T47D (cell line): ENCODE measurements at regions not wholly inside any gene's neighbourhood (a gene's known extent, or its start where the extent isn't known, plus 50 kb on each side); places are given as distances from the start of the nearest gene placed in this dataset.
"Not testable (repeated sequence)": the region's sequence is repeated elsewhere in the genome, so short reads cannot be mapped to it uniquely, and the experiment has no call there.

Source experiments
- DNase-seq, 2 experiments: peaks; one replicate each; pipeline versions ENCODE4 v3.0.0 to v3.0.0-alpha.2; 2011 to 2012; ENCODE audit warnings: low read depth in 1 of 2, low spot score in 1 of 2
- JUND ChIP-seq: IDR thresholded peaks from 2 replicates; pipeline ENCODE4 v1.6.1; 2012; ENCODE audit warnings: low read depth
- in situ Hi-C: cut with HindIII; loops from 2 replicates; pipeline ENCODE4 v1.10.0; 2016; ENCODE audit warnings: low sequenced_read_pairs, low pct_unique_long_range_greater_than_20kb

DNA sequence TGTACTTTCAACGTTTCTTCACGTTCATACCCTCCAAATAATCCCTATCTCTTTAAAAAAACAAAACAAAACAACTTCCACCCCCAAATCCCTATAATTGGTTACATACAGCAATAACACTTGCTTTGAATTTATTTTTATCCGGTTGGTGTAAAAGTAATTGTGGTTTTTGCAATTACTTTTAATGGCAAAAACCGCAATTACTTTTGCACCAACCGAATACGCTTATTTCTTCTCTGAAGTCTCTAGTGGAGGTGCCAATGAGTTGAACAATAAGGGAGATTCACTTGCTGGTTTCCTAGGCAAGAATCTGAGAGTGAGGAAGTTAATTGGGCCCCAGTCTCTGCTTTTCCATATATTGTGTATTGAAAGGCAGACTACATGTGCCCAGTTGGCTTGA is 133.3 kb downstream of the DACT1 start:
- DNase-seq, result no peak
- in situ Hi-C loops, result no loop called here
- TF ChIP-seq JUND, result no peak

DNA sequence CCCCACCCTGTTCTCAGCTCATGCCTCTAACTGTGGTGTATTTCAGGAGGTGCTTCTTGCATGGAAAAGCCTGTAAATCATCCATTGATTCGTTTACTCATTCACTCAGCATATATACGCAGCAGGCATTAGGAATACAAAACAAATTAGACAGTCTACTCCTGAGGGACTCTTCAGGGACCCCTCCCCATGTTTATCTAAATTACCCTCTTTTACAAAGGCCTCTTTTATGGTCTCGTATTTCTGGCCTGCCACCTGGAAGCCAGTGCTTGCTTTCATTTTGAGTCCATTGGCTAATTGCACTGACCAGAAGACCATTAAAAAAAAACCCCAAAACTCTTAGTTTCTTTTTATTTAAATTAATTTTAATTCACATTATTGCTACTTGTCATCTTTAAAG is 134.4 kb downstream of the DACT1 start:
- TF ChIP-seq JUND, result no peak
- DNase-seq, result no peak
- in situ Hi-C loops, result no loop called here

DNA sequence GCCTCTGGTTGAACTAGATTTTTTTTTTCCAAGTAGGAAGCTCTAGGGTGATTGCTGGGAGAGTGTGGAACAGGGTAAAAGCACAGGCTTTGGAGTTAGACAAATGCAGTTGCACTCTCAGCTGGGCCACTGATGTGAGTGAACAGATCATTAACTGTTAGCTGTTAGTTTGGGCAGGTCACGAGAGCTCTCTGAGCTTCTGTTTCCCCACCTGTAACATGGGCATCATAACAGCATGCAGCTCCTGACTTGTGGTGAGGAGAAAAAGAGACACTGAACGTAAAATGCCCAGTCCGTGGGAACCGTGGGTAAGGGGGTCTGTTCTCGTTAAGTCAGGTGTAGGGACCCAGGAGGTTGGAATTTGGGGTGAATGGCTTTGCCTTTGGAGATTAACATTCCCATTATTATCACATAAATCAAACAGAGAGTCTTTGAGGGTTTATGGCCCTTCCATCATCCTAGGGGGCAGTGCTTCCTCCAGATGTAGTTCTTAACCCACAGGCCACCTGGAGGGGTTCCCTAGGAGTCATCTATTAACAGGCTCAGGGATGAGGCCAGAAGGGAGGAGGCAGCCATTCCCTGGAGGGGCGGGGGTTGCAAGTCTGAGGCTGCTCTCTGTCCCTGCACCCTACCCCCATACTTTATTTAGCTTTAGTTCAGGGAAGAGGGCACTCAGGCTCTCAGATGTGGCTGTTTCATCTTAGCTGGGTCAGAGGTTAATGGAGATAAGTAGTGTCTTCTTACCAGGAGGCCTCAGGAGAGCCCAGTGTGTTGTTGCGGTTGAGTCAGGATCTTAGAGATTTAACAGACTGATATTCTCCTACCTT is 135.2 kb downstream of the DACT1 start:
- TF ChIP-seq JUND, result no peak
- in situ Hi-C loops, result no loop called here
- DNase-seq, result no peak

DNA sequence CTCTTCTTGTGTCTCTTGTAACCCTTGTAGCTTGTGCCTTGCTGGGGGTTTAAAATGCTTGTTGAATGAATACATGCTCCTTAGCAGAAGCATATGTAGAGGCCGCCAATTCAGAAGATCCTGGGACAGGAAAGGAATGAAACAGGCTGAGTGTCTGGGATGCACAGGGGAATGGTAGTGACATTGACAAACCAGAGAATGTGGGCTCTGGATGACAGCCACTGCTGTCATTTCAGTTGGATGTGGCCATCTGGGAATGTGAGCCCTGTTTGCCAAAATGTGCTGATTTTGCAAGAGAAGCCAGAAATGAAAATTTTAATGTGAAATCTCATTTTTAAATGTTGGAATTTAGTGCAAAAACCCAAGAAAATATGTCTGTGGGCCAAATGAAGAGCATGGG is 136.8 kb downstream of the DACT1 start:
- in situ Hi-C loops, result no loop called here
- no peak for DNase-seq
- no peak for TF ChIP-seq JUND

DNA sequence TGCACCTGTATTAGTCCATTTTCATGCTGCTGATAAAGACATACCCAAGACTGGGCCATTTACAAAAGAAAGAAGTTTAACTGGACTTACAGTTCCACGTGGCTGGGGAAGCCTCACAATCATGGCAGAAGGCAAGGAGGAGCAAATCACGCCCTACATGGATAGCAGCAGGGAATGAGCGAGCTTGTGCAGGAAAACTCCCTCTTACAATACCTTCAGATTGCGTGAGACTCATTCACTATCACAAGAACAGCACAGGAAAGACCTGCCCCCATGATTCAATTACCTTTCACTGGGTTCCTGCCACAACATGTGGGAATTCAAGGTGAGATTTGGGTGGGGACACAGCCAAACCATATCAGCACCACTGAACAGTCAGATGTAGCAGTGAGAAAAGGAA is 137.4 kb downstream of the DACT1 start:
- not testable (repeated sequence) for DNase-seq

DNA sequence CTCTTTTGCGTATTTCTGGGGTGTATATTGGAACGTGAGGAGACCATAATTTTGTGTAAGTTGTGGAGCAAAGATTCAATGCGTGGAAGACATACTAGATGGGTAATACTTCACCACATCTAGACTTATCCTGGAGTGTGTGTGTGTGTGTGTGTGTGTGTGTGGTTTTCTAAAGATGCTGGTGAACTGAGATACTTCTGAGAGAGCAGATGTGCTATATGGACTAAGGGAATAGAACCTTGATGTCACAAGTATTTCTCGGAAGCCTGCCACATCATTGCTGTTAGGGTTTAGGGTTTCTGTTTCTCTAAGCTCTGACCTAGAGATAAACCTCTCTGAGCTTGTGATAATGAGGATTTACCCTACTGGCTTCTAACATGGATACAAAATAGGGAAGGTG is 138.8 kb downstream of the DACT1 start:
- TF ChIP-seq JUND, result no peak
- in situ Hi-C loops, result no loop called here
- no peak for DNase-seq

More for the DNA sequence above, 137.4 kb downstream of the DACT1 start:
- in situ Hi-C loops, result not testable (repeated sequence)

DNA sequence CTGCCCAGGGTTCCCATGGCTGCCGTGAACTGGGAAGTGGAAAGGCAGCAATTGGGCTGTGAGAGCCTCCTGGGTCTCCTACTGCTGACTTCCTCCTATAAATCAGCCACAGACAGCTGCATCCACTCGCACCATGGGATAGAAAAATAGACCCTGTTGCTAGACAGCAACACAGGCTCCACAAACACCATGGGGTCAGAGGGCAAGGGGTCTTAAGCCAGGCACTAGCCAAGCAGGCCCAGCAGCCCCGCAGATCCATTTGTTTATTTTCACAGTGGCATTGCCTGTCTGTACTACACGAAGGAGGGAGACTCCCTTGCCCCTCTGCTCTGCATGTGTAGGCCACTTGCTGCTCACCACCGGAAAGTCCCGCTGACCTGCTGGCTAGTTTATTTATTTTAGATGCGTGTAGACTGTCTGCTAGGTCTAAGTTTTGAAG is 139.8 kb downstream of the DACT1 start:
- TF ChIP-seq JUND, result no peak
- in situ Hi-C loops, result no loop called here
- no peak for DNase-seq

DNA sequence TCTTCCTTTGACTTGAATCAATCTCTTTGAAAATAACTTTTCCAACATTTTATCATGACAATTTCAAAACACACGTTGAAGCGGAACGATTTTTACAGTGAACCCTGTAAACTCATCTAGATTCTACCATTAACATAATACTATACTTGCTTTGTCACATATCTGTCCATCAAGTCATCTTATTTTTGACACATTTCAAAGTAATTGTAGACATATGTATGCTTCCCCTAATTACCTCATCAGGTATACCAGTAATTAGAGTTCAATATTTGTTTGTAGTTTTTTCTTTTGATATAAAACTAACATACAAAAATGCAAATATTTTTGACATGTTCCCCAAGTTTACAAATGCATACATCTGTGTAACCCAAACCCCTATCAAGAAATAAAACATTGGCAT is 140.4 kb downstream of the DACT1 start:
- no peak for DNase-seq
- in situ Hi-C loops, result no loop called here

DNA sequence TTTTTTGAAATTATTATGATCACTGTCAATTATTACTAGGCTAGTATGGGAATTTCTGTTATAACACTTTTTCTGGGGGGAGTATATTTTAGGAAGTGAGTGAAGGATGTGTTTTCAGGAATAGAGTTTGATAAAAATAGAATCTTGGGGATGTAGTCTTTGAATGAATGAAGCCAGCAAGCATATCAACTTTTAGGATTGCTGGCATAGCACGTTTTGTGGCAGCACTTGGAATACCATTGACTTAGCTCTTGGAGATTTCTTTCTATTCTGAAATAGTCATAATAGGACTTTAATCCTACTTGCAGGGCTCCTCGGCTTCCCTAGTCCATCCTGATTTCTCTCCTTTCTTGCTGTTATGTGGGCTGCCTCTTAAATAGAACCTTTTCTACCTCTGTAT is 141.6 kb downstream of the DACT1 start:
- in situ Hi-C loops, result no loop called here
- DNase-seq, result no peak
- TF ChIP-seq JUND, result no peak

More for the DNA sequence above, 140.4 kb downstream of the DACT1 start:
- no peak for TF ChIP-seq JUND

DNA sequence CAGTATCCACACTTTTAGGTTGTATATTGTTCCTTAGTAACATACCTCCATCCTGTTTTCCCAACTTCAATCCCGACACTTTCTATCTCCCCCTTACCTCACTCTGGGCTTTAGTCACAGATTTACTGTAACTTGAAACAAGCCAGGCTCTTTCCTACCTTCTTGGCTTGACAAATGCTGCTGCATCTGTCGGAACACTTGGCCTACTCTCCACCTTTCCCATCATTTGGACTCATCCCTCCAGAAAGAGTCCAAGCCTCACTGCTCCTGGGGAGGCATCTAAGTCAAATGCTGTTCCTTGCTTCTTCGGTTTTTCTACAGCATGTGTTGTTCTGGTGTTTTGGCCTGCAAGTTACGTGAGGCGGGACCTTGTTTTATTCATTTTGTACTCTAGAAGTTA is 142.4 kb downstream of the DACT1 start:
- TF ChIP-seq JUND, result no peak
- no peak for DNase-seq
- in situ Hi-C loops, result no loop called here

DNA sequence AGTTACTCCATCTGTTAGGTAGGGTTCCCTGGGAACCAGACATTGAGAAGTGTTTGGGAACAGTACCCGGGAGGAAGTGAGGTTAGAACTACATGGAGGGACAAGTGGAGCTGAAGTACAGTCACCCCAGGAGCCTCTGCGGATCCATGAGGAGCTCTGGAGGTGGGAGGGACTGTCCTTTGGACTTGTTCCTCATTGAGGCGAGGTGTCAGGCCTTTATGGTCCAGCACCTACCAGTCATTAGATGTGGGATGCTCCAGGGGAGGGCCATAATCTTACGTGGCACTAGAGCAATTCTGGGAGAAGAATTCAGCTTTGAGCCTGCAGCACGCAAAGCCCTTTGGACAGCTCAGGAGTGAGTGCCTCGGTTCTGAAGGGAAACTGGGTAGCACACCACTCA is 142.8 kb downstream of the DACT1 start:
- no peak for DNase-seq
- TF ChIP-seq JUND, result no peak
- in situ Hi-C loops, result no loop called here

DNA sequence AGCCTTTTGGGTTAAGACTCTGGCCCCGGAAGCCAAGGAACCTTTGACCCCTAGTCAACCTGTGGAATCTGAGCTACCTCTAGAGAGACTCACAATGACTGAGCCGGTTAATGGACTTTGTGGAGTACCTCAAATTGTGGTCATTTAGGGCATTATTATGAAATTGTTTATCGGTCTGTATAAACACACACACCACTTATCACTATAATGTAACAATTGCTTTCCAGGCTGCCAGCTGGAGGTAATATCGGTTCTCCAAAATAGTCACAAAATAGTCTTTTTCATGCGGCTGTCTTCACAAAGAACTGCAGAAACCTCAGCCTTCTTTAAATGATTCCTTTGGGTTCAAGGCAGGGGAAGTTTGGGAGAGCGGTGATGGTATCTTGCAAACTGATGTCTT is 144.2 kb downstream of the DACT1 start:
- no peak for TF ChIP-seq JUND
- DNase-seq, result no peak
- in situ Hi-C loops, result no loop called here

DNA sequence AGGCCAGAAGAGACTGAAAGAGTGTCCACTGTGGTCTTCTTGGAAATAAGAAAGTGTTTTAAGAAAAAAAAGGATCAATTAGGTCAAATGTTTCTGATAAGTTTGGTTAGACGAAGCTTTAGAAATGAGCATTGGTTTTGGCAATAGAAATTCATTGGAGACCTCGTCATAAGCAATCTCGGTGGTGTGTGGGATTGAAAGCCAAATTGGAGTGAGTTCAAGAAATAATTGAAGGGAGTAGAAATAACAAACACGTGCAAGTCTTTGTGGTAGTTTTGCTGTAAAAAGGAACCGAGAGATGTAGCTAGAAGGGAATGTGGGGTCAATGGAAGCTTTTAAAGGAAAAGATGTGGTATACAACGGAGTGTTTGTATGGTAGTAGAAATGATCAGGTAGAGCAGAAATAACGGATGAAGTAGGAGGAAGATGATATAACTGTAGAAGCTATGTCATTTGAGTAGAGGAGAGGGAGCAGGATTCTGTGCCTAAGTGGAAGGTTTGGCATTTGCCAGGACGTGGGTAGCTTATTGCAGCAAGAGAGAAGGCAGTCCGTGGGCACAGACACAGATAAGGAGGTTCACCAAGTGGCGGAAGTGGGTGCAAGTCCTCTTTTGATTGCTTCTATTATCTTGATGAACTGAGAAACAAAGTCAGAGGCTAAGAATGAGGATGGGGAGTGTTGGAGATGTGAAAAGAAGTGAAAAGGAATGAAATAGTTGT is 146.2 kb downstream of the DACT1 start:
- no peak for TF ChIP-seq JUND
- in situ Hi-C loops, result no loop called here
- DNase-seq, result no peak
